ENCODE measurements at regions not wholly inside any gene's neighbourhood (a gene's known extent, or its start where the extent isn't known, plus 50 kb on each side); places are given as distances from the start of the nearest gene placed in this dataset.

DNA sequence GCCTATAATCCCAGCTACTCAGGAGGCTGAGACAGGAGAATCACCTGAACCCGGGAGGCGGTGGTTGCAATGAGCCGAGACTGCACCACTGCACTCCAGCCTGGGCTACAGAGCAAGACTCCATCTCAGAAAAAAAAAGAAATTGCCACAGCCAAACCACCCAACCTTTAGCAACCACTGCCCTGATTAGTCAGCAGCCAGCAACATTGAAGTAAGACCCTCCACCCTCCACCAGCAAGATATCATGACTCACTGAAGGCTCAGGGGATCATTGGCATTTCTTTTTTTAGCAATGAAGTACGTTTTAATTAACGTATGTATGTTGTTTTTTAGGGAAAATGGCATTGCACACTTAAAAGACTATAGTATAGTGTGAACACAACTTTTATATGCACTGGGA is 349.1 kb upstream of the ACVR2A start:
- DNase-seq, result no peak

DNA sequence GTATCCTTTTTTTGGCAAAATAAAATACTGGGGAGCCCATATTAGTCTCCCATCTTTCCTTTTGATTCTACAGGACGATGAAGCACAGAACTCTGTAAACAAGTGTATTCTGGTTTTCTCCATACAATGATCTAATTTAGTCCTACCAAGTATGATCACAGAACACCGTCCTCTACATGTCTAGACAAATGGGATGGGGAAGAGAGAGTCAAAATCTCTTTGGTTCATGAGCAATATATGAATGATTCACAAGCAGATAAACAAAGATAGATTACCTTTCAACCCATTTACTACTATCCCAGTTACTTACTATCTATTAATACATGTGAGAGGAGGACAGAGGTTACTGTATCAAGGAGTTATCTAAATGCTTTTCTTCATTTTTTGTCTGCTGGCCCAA is 352.4 kb upstream of the ACVR2A start:
- DNase-seq, result no peak

DNA sequence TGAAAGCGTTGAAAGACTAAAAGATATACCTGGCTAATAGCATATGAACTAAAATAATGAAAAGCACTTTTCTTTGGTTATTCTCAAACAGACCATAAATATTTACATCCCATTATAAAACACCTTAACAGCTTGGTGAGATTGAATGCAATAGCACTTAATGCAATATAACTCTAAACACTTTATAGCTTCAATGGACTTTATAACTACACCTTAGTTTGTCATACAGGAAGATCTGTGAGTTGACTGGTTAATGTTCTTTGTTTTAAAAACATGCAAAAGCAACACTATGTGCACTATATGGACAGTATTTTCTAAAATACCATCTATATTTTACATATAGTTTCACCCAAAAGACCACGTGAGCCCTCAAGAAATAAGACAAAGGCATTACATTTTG is 353.3 kb upstream of the ACVR2A start:
- DNase-seq, result no peak

DNA sequence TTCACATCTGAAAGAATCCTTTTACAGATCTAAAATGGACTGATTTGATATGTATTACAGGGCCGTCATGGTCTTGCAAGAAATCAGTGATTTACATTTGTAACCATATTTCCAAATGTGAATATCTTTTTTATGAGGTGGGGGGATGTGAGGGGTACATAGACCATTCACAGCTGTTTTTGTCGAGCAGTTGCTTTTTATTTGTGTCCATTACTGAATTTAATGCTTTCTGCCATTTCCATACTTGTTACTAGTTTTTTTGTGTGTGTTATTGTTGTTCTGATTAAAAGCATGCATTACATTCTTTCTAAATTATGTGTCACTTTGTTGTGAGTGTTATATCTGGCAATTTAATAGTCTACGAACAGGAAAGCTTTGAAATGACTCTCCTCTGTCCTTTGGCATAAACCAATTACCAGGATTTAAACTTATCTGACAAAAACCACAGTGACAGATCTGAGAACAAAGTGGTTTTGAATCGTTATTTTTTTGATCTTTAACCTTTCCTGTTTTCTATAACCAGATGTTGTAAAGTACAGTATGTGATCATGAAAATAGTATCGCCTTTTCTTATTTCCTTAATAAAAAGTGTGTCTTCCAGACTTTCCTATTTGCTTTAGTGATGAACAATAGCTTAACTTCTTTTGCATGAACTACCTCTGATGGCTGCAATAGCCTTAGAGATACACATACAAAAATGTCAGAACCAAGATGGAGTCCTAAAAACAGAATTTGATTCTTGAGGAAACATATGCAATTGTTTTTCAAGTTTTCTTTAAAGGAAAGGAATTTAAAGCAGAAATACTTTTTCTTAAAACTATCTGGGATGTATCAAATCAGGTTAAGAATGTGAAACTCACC is 354.2 kb upstream of the ACVR2A start:
- DNase-seq, result no peak

DNA sequence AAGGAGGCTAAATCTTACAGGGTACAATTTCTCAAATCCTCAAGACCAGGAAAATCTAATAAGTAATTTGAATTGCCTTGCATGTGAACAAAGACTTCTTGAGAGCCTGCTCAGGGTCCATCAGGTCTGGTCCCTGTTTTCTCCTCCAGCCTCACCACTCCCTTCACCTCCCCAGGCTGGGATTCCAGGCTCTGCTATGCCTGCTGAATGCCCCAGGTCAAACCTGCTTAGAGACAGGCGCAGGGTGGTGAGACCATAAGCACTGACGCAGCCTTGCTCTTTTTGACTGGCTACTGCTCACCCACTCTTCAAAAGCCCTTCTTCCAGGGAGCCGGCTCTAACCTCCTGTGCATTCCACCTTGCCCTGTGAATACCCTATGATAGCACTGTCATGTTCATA is 356.4 kb upstream of the ACVR2A start:
- no peak for DNase-seq

DNA sequence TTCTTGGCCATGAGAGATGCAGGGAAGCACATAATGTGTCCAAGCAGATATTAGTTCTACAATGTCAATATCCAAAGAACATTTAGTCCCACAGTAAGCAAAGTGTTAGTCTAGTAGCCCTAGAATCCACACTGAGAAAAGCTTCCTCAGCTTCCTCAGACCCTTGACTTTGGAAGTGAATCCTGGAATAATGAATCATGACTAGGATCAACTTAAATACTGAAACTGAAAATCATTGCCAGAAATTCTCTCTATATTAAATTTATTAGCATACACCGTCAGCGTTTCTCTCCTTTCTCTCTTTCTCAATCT is 356.9 kb upstream of the ACVR2A start:
- DNase-seq, result no peak

DNA sequence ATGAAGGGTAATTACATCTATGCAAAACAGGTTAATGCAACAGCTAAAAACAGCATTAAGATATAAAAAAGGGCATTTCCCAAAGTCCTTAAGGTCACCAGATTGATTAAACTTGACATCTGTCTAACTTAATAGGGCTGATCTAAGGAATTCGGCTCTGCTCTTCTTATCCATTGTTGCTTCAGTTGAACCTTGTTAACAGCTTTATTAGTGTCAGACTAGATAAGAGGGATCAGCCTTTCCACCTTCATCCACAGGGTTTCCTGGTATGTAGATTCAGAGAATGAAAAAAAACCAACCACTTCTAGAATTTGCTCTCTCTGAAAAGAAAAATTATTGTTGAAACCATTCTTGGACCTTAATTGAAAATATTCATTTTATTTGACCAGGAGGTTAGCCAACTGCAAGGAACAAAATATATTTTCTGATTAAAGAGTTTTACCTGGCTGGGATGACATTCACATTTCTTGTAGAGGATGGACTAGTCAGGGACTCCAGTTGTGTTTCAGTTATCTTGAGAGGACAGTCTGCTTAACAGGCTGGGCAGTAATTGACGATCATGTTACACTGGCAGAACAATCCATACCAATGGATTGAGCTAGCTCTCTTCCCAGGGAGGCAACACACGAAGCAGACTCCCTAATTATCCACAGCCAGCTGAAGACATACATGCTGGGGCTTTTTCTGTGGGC is 357.4 kb upstream of the ACVR2A start:
- DNase-seq, result no peak

DNA sequence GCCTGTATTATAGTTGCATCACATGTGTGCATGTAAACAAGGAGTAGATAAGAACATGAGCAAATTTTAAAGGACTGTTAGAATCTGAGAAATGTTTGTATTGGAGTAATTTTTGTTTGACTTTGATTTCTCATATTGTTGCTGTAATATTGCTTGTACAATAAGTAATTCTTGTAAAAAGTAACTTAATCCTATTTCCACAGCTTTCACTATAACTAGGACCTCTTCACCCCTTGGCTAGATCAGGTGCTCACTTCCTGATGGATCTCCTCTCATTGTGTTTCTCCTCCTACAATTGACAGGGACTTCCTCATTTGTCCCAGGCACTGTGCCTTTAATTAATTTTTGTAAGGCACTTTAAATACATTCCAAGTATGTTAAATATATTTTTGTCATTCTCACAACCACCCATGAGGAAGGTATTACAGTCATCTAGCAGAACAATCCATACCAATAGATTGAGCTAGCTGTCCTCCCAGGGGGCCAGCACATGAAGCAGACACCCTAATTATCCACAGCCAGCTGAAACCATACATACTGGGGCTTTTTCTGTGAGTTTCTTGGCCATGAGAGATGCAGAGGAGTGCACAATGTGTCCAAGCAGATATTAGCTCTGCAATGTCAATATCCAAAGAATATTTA is 359.5 kb upstream of the ACVR2A start:
- DNase-seq, result no peak

DNA sequence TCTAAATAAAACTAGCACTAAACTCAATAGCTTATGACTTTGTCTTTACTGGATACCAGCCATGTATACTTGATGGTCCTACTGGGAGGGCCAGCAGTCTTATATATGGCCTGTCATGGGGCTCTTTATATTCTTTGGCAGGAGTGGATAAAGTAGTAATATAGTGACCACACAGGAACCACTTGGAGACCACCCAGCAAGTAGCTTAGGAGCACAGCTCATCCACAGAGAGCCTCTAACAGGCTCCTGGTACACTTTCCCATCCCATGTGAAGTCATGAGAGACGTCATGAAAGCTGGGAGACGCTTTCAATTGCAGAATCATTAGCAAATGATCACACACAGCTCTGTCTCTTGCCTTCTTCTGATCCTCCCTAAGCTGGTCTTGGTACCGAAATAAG is 360.9 kb upstream of the ACVR2A start:
- DNase-seq, result no peak

DNA sequence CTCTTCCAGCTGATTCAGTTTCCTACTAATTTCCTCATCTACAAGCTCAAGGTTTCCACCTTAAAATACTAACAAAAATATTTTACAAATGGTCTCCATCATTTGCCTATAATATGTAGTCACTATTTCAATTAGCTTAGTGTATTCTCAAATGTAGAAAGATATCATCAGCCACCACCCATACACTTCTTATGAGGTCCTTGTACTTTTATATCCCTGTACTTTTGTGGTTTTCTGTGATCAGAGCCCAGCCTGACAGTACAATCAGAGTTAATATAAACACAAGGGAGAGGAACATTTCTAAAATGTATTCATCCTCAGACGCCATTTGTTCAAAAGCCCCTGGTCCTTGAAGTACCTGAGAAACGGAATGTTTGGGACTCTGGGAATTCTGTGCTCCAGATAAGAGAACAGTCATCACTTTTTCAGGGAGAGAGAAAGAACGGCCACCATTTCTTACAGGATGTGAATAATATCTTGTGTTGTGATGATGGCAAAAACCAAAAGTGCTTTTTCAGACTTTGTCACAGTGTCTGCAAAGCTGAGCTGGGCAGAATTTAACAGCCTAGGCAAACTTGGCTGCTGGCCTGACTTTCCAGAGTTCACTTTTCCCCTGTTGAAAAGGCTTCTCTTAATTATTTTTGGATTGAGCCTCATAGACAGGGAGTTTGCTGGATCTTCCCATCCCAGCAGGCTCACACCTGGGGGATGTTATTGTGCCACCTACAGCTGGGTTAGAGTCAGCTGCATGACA is 361.7 kb upstream of the ACVR2A start:
- DNase-seq, result no peak

DNA sequence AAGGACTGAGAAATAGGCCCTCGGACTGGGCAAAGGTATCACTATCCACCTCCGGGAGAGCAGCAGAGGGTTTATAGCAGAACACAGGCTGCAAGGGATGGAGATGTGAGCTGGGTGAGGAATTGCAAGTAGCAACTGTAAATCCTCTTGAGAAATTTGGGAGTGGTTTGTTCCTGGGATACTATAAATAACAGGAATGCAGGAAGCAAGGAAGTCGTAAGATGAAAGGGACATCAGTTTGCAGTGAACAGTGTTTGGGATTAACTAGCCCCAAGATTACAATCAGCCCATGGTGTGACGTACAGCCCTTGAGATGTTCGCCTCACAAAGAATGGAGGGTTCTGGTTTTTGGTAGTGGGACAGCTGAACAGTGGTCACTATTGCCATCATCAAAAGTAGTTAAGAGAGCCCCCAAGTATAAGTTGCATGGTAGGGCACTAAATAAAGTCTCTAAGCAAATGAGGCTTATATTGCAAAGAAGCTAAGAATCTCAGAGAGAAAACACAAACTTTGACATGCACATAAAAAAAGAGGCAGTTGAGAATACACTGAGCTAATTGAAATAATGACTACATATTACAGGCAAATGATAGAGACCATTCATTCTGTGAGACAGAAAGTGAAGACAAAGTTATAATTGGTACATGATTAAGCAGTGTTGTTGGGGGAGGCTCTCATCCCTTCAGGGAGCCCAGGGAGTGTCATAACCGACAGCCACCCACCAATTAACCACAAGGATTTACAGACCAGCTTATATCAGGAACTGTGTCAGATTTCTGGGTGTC is 362.5 kb upstream of the ACVR2A start:
- DNase-seq, result no peak

DNA sequence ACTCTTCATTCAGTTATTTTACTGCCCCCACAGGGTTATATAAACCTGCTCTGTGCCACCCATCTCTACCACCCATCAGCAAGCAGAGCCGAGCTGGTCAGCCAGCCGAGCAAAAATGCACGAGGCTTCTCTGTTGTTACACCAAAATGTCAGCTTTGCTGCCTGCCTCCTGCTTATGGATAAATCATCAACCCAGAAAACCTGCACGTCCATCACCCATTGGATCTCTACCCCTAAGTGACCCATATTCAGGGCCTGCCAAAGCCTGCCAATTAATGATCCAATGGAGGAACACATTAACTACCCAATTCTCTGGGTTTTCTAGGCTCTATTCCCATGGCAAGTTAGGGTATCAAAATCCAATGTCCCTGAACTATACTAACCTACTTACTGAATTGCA is 365.5 kb upstream of the ACVR2A start:
- no peak for DNase-seq

DNA sequence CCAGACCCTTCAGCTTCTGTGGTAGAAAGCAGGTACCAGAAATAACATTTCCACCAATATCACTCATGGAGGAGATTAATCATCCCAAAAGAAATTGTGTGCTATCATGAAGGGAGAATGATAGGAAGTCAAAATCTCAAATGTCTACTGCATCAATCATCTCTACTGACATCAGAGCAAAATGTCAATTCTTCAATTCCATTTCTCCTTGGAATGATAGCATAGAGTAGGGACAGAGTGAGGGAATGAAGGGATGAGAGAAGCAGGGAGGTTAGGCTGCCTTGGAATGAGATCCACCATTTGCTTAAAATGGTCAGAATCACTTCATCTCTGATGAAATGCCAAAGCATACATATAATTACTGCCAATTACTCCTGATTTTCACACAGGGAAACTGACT is 371.8 kb upstream of the ACVR2A start:
- no peak for DNase-seq

DNA sequence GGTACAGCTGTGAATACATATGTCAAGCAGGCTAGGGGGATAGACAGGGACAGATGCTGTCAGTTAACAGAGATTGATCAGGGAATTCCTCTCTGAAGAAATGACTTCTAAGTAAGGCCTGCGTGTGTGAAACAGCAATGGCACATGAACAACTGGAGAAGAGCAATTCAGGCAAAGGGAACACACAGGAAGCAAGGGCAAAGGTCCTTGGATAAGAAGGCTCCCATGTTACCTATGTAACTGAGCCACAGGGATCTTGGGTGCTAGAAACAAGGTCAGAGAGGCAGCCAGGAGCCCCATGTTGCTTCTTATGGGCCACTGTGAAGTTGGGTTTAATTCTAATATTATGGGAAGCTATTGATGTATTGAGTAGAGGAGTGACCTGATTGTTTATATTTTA is 373.7 kb upstream of the ACVR2A start:
- DNase-seq, result no peak

DNA sequence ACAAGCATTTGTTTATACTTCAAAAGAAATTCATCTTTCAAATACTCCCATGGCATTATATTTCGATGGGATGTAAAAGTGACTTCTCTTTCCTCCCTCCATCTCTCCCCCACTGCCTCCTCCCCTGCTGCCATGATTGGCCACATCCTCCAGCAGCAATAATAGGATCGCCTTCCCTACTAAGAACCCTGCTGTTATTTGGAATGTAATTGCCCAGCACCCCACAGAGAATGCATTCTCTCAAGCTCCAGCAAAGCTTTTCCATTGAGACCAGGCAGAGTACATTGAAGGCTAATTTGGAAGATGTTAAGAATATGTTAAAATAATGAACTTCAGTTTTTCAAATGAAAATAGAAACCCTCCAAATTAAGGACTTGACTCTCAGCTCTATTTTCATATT is 375.4 kb upstream of the ACVR2A start:
- no peak for DNase-seq

DNA sequence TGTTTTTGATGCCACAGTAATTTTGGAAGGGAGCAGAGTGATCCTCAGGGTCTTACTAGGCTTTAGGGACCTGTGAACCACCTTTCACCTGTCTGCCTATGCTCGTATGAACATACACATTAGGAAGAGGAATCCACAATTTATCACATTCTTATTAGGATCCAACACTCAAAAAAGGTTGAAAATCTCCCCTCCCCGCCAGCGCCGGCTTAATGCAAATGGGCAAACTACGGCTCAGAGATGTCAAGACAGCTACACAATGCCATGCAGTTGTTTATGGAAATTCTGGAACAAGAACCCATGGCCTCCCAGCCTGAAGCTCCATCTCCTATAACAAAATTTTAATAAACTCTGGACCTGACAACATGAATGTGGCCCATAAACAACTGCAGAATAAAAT is 375.9 kb upstream of the ACVR2A start:
- DNase-seq, result no peak

DNA sequence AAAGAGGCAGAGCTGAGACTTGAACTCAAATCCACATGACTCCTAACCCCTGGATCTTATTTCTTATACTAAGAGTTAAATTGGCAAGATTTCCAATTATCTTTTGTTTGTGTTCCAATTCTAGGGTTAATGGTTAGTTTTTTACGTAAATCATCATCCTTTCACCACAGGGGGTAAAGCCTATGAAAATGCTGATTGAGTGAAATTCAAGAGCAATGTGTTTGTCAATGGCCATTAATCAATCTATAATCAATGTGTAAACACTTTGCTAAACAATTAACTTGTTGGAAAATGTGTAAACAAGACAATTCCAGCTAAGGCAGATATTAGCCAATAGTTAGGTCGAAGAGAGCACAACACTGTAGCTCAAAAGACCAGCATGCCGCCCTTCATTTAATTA is 376.5 kb upstream of the ACVR2A start:
- no peak for DNase-seq

DNA sequence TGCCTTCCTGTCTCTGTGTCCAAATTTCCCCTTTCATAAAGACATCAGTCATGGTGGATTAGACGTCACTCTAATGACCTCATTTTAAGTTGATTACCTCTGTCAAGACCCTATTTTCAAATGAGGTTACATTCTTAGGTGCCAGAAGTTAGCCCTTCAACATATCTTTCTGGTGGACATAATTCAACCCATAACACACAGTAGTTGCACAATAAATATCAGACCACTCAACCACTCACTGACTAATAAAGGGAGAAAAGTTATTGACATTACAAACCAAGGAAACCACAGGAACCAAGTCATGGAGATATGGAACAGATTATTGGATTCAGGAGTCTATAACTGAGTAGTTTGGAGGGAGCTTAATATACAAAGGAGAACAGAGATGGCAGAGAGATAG is 377.4 kb upstream of the ACVR2A start:
- DNase-seq, result no peak

DNA sequence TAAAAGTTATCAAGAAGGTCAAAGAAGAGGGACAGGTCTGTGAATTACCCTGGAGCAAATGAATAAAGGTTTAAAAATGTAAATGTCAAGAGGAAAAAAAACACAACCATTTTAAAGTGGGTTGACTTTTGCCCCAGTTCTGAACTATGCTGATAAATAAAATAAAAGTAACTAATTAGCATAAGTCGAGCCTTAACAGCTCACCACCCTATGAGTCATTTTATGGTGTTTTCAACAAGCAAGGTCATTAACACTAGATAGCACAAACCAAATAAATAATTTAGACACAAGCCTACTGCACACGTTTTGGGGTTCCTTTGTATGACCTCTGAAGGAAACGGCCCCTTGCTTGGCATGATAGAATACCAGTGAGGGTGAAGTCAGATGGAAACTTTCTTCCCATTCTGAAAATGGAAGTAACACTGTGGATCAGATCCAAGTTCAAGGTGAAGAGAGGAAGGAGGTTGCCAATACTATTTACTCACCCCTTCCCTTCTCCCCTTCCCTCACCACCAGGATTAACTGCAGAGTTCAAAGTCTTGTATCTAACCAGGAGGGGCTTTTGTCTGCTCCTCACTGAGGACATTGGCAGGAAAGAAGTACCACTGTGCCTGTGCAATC is 380.0 kb upstream of the ACVR2A start:
- DNase-seq, result no peak

DNA sequence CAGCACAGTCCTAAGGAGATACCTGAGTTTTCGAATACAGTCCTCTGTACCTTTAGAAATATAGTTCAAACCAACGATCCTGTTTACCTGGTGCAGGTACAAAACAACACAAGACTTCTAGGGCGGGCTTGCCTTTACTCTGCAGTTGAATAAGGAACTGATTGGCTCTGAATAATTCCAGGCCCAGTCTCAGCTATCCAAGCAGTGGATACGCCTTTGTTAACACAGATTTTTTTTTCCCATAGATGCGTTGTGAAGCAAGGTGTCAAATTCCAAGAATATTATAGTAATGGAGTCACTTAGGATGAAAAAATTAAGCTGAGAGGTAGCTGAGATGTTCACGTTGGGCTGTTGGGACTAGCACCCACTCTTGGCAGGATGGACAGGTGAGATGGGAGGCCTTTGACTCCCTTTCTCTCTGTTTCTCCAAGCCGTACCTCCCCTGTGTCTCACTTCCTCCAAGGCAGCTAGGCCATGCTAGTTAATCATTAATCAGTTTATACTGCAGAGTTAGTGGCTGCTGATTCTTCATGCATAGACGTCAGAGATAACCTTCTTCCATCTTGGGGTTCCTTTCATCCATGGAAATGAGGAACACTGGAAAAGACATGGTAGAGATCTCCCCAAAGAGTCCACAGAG is 380.8 kb upstream of the ACVR2A start:
- no peak for DNase-seq

DNA sequence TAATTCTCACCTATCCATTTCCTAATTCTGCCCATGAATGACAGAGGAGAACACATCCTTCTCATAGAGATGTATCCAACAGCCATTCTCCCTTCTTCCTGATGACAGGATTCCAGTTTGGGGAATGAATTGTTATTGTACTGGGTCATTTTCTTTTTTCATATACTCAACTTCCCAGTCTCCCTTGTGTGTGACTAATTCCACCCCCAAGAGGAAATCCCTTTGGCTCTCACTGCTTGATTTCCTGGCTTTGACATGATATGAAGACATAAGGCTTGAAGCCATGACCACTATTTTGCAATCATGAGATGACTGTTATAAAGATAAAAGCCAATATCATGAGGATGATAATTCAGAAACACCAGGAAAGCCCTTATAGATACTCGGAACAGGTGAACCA is 384.7 kb upstream of the ACVR2A start:
- no peak for DNase-seq

DNA sequence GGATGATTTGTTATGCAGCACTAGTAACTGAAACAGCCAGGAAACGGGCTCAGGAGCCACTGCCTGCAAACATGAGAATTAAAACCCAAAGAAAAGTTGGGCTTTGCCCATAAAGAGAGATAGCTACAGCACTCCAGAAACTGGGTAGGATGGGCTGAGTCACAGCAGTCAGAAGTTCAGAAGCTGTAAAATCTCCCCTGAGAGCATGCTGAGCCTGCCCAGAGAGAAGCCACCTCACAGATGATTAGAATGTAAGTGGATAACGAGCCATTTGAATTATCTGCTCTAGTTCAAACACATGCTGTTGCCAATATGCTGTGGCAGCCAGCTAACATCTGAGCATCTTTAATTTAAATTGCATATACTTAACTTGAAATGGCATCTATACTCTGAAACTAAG is 388.1 kb upstream of the ACVR2A start:
- DNase-seq, result no peak

All from NCI-H2029 (cell line).